Liver (tissue), 8 donors: ENCODE measurements at regions not wholly inside any gene's neighbourhood (a gene's known extent, or its start where the extent isn't known, plus 50 kb on each side); places are given as distances from the start of the nearest gene placed in this dataset.

Experiments used
- DNase-seq: peaks from one replicate; pipeline ENCODE4 v3.0.0-alpha.2; 2017; ENCODE audit warnings: low spot score
- H3K27ac ChIP-seq, 2 donors: one replicate each; pipeline ENCODE4 v1.7.0; 2013; ENCODE audit warnings: inconsistent platforms in 2 of 2, low read length in 2 of 2, control low read depth in 1 of 2, low read depth in 1 of 2, mild to moderate bottlenecking in 1 of 2
- H3K27me3 ChIP-seq, 4 donors: one replicate each; pipeline versions ENCODE4 v1.6.1 to v1.7.0; 2013; ENCODE audit warnings: low read length in 3 of 4, inconsistent platforms in 1 of 4, mild to moderate bottlenecking in 1 of 4, moderate library complexity in 1 of 4; ENCODE audit not compliant: control insufficient read depth in 4 of 4, insufficient read depth in 4 of 4
- H3K36me3 ChIP-seq, 4 donors: one replicate each; pipeline versions ENCODE4 v1.6.1 to v1.7.0; 2013; ENCODE audit warnings: low read length in 3 of 4, mild to moderate bottlenecking in 3 of 4, low read depth in 1 of 4, moderate library complexity in 1 of 4; ENCODE audit not compliant: control insufficient read depth in 4 of 4, insufficient read depth in 3 of 4
- H3K4me1 ChIP-seq, 4 donors: one replicate each; pipeline versions ENCODE4 v1.6.1 to v1.7.0; 2013; ENCODE audit warnings: low read length in 3 of 4, mild to moderate bottlenecking in 3 of 4, moderate library complexity in 1 of 4; ENCODE audit not compliant: control insufficient read depth in 4 of 4, insufficient read depth in 4 of 4
- H3K4me3 ChIP-seq, 3 donors: one replicate each; pipeline versions ENCODE4 v1.6.1 to v1.7.0; 2013; ENCODE audit warnings: low read length in 3 of 3, control low read depth in 1 of 3, low read depth in 1 of 3, mild to moderate bottlenecking in 1 of 3
- H3K9ac ChIP-seq, 2 donors: one replicate each; pipeline ENCODE4 v1.7.0; 2013; ENCODE audit warnings: low read length in 2 of 2, mild to moderate bottlenecking in 2 of 2, moderate library complexity in 2 of 2, control low read depth in 1 of 2, low read depth in 1 of 2
- H3K9me3 ChIP-seq, 4 donors: one replicate each; pipeline versions ENCODE4 v1.6.1 to v1.7.0; 2013; ENCODE audit warnings: low read length in 3 of 4; ENCODE audit not compliant: control insufficient read depth in 4 of 4
- ATF3 ChIP-seq: IDR thresholded peaks from 2 replicates; pipeline ENCODE4 v1.6.1; 2016; ENCODE audit warnings: antibody characterized with exemption
- CTCF ChIP-seq: fragments of 150-350 bp; IDR thresholded peaks from 2 replicates; pipeline ENCODE4 v1.5.1; 2017; ENCODE audit warnings: improper control_type of control experiment, low read depth, low read length; ENCODE audit not compliant: missing input control
- EGR1 ChIP-seq, 2 donors: IDR thresholded peaks; 2 replicates each; pipeline ENCODE4 v1.6.1; 2016 to 2018; ENCODE audit warnings: antibody characterized with exemption in 2 of 2, low read depth in 2 of 2
- FOXA2 ChIP-seq: IDR thresholded peaks from 2 replicates; pipeline ENCODE4 v1.6.1; 2016; ENCODE audit warnings: antibody characterized with exemption
- HNF4A ChIP-seq, 2 donors: conservative IDR thresholded peaks; 2 replicates each; pipeline ENCODE4 v1.6.1; 2016; ENCODE audit warnings: antibody characterized with exemption in 2 of 2, mild to moderate bottlenecking in 2 of 2
- JUND ChIP-seq, 2 donors: IDR thresholded peaks; 2 replicates each; pipeline ENCODE4 v1.6.1; 2016; ENCODE audit warnings: antibody characterized with exemption in 2 of 2
- MAX ChIP-seq: IDR thresholded peaks from 2 replicates; pipeline ENCODE4 v1.6.1; 2016; ENCODE audit warnings: antibody characterized with exemption
- NR2F2 ChIP-seq: IDR thresholded peaks from 2 replicates; pipeline ENCODE4 v1.6.1; 2016; ENCODE audit warnings: antibody characterized with exemption
- RAD21 ChIP-seq, 2 donors: IDR thresholded peaks; 2 replicates each; pipeline ENCODE4 v1.6.1; 2016; ENCODE audit warnings: antibody characterized with exemption in 2 of 2, mild to moderate bottlenecking in 2 of 2
- RXRA ChIP-seq, 2 donors: IDR thresholded peaks; 2 replicates each; pipeline ENCODE4 v1.6.1; 2017 to 2018; ENCODE audit warnings: antibody characterized with exemption in 2 of 2, mild to moderate bottlenecking in 1 of 2
- SP1 ChIP-seq: IDR thresholded peaks from 2 replicates; pipeline ENCODE4 v1.6.1; 2018; ENCODE audit warnings: antibody characterized with exemption, mild to moderate bottlenecking
- TAF1 ChIP-seq: conservative IDR thresholded peaks from 2 replicates; pipeline ENCODE4 v1.6.1; 2016; ENCODE audit warnings: antibody characterized with exemption, mild to moderate bottlenecking
- YY1 ChIP-seq: IDR thresholded peaks from 2 replicates; pipeline ENCODE4 v1.6.1; 2016; ENCODE audit warnings: antibody characterized with exemption, mild to moderate bottlenecking
- ZBTB33 ChIP-seq: IDR thresholded peaks from 2 replicates; pipeline ENCODE4 v1.6.1; 2016; ENCODE audit warnings: antibody characterized with exemption
- WGBS: extraction: QIAGEN DNeasy Blood & Tissue Kit; methylation state at CpG from one replicate; pipeline ENCODE4 v1.1.7; 2013; 5-methylcytosine and 5-hydroxymethylcytosine counted together
- donor health status: healthy.
- donor health status: healthy.
- donor health status: healthy.
- donor health status: healthy.
- donor health status: healthy.

- H3K4me1 ChIP-seq, result no peaks in the 10 kb centered on the region
- 56% methylated on average over 3 of the region's 3 CpGs for WGBS
- no peak for DNase-seq
- no peak overlapping the region for H3K27ac ChIP-seq
- TF ChIP-seq RAD21 (IDR thresholded peaks at IDR 0.05), result no peak
- H3K9ac ChIP-seq, result no peak overlapping the region
- H3K4me3 ChIP-seq, result no peak overlapping the region
- H3K27me3 ChIP-seq, result peaks cover 0 to 2% (median 0%) of the 10 kb centered on the region in 4 donors
- no peaks in the 10 kb centered on the region for H3K9me3 ChIP-seq
- H3K36me3 ChIP-seq, result no peaks in the 10 kb centered on the region
These were observed 129.4 kb upstream of the PLPP4 start for GRCh38 chr10:120327675-120328074.

GRCh38 chr10:120328647-120329046 is 128.4 kb upstream of the PLPP4 start:
- WGBS, result 72% methylated on average over 3 of the region's 3 CpGs
- DNase-seq, result no peak
- H3K4me1 ChIP-seq, result no peaks in the 10 kb centered on the region

More at GRCh38 chr10:120328647-120329046, 128.4 kb upstream of the PLPP4 start:
- peaks cover 0 to 2% (median 0%) of the 10 kb centered on the region in 4 donors for H3K27me3 ChIP-seq
- no peak overlapping the region for H3K4me3 ChIP-seq
- no peaks in the 10 kb centered on the region for H3K36me3 ChIP-seq
- no peak overlapping the region for H3K9ac ChIP-seq
- H3K9me3 ChIP-seq, result no peaks in the 10 kb centered on the region
- TF ChIP-seq SP1, result no peak
- TF ChIP-seq TAF1, result no peak
- no peak for TF ChIP-seq YY1
- no peak for TF ChIP-seq MAX
- TF ChIP-seq JUND (IDR thresholded peaks at IDR 0.05), result no peak
- TF ChIP-seq RXRA (IDR thresholded peaks at IDR 0.05), result no peak
- TF ChIP-seq CTCF, result no peak
- TF ChIP-seq ATF3, result no peak
- TF ChIP-seq ZBTB33, result no peak
- TF ChIP-seq EGR1 (IDR thresholded peaks at IDR 0.05; ENCODE audit: low read depth in 2 of 2), result no peak
- no peak for TF ChIP-seq NR2F2
- no peak for TF ChIP-seq FOXA2
- no peak for TF ChIP-seq HNF4A (conservative IDR thresholded peaks at IDR 0.05)
- no peak for TF ChIP-seq RAD21 (IDR thresholded peaks at IDR 0.05)
- H3K27ac ChIP-seq, result no peak overlapping the region
